ENCODE measurements at regions not wholly inside any gene's neighbourhood (a gene's known extent, or its start where the extent isn't known, plus 50 kb on each side); places are given as distances from the start of the nearest gene placed in this dataset.
"Not testable (repeated sequence)": the region's sequence is repeated elsewhere in the genome, so short reads cannot be mapped to it uniquely, and the experiment has no call there.

DNA sequence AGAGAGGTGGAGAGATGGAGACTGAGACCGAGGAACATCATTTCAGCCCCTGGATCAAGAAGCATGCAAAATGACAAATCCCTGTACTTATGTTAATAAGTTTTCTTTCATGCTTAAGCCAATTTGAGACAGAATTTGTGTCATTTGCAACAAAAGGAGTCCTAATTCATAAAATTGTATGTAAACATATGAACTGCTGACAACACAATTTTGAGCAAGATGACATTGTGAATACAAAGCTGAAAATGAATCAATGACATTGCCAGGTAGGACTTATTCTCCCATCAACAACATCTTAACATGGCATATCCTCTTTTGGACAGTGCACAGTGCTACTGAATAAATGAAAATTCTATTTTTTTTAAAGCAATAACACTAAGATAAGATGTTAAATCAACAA is 264.0 kb downstream of the WDR11 start:
- intact Hi-C loops (cut with micrococcal nuclease): no loop called here
- ATAC-seq (no peak), DNase-seq (no peak)

DNA sequence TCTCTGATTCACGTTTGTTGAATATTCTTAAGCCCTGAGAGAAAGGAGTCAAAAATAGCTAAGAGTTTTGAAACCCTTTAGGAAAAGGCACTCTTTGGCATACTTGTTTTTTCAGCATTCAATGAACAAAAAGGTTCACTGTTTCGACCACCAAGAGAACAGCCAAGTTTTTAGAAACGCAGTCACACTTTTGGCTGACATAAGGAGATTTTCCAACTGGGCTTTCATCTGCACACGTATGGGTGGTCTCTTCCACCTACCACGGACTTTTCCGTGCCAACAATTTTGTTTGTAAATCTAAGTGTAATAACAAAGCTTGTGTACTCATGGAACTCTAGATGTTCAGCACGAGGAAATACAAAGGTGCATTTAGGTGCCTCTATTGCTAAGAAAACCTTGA is 270.3 kb downstream of the WDR11 start:
- ATAC-seq (no peak), DNase-seq (no peak)
- intact Hi-C loops (cut with micrococcal nuclease): no loop called here

DNA sequence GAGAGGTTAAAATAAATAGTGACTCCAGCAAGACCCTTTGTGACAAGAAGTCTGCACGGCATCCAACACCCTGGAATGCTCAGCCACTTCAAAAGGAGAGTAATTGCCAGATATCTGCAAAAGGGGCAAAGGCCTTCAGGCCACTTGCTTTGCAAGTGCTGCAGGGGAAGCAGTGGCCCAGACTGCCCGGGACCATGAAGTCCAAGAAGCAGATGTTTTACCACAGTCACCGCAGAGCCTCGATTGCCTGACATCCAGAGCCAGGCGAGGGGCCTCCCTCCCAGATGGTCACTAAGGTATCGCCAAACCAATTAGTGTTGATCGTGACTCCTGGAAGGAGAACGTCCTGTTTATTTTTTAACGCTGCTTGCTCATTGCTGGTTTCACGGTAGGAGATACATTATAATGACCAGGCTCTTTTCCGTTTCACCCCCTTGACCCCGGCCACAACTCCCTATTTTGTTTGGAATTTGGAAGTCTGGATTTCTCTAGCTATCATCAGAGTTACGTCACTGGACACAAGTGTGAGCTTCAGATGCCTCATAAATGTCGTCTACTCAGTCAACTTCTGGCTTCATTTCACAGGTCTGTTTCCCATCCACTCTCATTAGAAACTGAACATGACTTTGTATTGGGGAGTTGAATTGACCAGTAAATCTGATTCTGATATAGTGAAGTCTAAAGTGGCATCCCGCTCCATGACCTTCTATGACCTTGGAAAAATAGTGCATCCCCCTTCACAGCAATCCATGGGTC is 276.2 kb downstream of the WDR11 start:
- no peak for ATAC-seq
- no peak for DNase-seq
- intact Hi-C loops (cut with micrococcal nuclease): no loop called here

DNA sequence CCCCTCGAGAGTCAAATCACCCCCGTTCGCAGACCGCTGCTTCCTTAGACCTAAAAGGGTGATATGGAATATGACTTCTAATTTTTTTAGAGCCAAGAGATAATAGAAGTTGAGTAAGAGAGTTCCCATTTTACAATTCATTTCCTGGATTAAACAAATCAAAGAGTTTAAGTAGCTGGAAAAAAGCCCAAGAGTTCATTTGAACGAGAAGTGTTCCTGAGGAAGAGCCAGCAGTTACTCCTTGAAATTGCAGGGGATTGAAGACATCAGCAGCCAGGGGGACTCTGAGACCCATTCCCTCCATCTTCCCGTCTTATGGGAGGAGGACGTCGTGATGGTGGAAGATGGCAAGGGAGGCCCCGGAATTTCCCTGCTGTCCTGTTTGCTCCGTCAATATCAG is 277.0 kb downstream of the WDR11 start:
- DNase-seq: no peak
- intact Hi-C loops (cut with micrococcal nuclease): no loop called here
- ATAC-seq: no peak

DNA sequence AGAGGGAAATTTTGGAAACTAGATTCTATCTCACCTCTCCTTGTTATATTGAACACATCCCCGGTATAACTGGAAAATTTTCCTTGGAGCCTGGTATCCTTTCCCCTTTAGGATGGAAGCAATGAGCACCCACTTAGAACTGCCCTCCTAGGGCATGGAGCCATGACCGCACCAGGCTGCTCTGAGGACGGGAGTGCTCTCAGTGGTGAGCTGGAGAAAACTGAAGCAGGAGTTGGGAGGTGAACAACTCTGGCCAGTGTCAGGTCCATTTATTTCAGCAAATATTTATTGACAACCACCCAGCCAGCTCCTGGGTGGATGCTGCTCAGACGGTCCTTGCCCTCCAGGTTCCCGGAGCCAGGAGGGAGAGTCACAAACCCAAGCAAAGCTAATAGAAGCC is 278.1 kb downstream of the WDR11 start:
- ATAC-seq (no peak), DNase-seq (no peak)
- intact Hi-C loops (cut with micrococcal nuclease): no loop called here

DNA sequence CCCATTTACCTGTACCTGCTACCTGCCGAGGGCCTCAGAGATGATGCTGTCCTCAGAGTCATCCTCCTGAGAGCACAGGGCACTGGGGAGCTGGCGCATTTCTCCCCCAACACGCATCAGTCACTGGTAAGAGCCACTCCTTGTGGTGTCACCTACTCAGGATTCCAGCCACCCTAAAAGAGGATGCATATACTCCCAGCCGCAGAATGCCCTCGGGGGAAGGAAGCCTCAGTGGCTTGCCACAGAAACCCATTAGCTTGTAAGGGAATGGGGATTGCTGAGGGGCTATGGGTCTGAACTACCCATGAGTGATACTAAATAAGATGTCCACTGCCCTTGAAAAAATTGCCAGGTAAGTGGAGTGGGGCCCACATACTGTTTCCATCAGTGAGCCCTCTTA is 279.2 kb downstream of the WDR11 start:
- DNase-seq: no peak
- no peak for ATAC-seq
- intact Hi-C loops (cut with micrococcal nuclease): no loop called here

DNA sequence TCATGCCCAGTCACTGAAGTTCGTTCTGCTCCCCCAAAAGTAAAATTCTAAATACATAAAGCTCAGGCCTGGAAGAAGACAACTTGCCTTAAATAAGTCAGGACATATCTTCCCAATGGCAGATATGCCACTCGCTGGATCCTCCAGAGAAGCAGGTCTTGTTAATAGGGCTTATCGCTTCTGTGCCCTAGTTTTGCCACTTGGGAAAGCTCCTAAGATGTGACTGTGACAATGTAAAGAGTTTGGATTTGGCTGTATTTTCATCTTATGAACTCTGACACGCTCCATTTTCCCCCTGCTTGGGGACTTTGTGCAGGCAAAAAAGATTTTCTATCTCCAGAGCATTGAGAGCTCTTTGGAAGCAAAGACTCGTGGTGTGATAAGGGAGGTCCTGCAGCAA is 279.9 kb downstream of the WDR11 start:
- ATAC-seq (no peak), DNase-seq (no peak)

DNA sequence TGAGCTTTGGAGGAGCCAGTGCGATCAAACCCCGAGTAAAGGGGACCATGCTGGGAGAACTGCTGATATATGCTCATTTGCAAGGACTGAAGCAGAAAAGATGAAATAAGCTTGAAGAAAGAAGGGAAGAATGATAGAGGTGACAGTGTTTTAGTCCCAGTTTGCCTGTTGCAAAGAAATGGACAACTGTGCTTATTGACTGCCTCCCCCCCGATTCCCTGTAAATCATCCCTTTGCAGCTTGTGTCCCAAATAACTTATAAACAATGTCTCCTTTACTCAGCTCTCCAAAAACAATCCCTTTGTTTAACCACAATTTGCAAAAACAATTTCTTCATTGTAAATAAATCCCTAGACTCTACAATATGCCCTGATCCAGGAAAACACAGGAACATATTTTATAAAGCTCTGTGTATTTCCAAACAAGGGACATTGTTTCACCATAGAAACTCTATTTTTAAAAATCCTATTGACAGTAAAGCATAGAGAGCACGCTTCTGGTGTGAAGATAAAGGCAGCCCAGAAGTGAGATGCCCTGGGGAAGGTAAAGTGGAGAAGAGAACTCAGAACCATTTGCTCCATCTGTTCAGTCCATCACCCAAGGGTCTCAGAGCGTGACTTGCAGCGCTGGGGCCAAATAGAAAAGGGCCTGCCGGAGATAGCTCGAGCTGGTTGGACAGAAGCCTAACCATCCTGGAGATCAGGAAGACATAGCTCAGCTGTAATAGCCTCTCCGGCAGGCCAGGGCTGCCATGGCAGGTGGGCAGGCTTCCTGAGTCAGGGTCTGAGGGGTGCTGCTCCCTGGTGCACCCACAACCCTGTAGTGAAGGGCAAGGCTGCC is 280.5 kb downstream of the WDR11 start:
- intact Hi-C loops (cut with micrococcal nuclease): no loop called here
- ATAC-seq: no peak
- DNase-seq: no peak

More for the DNA sequence above, 279.9 kb downstream of the WDR11 start:
- intact Hi-C loops (cut with micrococcal nuclease): no loop called here

DNA sequence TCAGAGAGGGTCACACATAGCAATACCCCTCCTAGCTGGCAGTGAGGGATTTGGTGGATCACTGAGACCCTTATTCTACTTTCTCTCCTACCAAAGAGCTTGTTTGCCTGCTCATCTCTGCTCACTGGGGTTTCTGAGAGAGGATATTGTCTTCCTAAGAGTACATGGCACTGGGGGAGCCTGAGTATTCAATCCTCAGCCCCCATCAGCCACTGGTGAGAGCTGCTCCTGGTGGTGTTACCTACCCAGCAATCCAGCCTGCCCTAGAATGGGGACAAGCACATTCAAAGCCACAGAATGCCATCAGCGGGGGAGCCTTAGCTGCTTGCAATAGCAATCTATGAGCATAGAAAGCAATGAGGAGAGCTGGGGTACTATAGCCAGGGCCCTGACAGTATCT is 281.1 kb downstream of the WDR11 start:
- intact Hi-C loops (cut with micrococcal nuclease): no loop called here
- ATAC-seq: no peak

DNA sequence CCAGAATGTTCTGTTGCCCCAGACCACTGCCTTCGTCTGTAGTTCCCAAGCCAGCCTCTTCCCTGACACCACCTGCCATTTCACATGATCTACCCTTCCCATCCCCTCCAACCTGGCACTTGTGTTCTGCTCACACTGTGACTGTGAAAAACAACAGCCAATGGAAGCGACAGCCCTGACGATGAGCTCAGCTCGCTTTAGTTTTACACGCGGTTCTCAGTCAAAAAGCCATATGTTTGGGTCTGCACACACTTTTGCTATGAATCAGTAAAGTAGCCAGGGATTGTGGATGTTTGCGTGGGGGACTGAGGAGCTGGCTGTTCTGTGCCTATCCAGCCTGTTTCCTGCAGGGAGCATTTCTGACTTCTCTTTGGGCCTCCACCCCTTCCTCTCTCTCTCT is 282.7 kb downstream of the WDR11 start:
- ATAC-seq (no peak), DNase-seq (no peak)
- intact Hi-C loops (cut with micrococcal nuclease): no loop called here

More for the DNA sequence above, 281.1 kb downstream of the WDR11 start:
- no peak for DNase-seq

DNA sequence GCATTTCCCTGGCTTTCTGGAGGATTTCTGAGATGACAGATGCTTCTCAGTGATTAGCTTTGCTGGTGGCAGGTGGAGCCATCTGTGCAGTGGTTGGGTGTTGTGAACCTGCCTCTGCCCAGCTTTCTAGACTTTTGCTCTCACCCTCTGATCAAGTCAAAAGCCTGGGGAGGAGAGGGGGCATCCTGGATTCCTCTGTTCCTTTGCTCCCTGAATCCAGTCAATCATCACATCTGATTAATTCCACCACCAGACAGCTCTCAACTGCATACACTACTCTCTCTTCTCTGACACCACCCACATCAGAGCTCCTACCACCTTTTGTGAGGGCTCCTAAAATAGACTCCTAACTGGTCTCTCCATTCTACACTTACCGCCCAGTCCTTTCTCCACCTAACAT is 283.5 kb downstream of the WDR11 start:
- intact Hi-C loops (cut with micrococcal nuclease): no loop called here
- ATAC-seq (no peak), DNase-seq (no peak)

DNA sequence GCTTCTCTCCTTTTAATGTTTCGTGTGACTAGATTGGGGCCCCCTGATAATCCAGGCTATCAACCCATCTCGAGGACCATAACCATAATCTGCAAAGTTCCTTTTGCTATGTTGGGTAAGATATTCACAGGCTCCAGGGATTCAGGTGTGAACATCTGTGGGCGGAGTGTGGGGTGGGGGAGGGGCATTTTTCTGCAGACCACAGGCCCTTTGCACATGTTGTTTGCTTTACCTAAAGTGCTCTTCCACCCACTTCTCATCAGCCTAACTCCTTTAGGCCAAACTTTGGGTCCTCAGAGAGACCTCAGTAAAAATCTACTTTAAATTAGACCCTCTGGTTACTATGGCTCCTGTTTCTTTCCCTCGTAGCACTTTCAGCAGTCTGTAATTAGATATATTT is 284.4 kb downstream of the WDR11 start:
- no peak for DNase-seq
- intact Hi-C loops (cut with micrococcal nuclease): no loop called here
- no peak for ATAC-seq

DNA sequence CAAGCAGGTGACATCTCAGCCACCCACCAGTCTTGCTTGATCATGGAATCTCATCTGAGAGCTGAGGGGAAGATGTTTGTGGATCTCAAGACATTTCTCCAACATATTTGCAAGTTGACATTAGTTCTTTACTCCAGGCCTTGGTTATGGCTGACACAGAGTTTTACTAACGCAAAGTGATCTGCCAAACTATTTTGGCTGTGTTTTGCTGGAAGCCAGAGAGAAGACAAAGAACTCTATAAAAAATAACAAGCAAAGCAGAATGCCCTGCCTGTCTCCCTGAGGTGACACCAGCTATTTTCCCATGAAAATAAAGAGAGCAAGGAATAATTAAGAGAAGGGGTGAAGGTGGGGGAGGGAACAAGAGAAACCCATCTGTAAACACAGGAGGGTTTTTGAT is 286.4 kb downstream of the WDR11 start:
- no peak for ATAC-seq
- DNase-seq: no peak
- intact Hi-C loops (cut with micrococcal nuclease): no loop called here

DNA sequence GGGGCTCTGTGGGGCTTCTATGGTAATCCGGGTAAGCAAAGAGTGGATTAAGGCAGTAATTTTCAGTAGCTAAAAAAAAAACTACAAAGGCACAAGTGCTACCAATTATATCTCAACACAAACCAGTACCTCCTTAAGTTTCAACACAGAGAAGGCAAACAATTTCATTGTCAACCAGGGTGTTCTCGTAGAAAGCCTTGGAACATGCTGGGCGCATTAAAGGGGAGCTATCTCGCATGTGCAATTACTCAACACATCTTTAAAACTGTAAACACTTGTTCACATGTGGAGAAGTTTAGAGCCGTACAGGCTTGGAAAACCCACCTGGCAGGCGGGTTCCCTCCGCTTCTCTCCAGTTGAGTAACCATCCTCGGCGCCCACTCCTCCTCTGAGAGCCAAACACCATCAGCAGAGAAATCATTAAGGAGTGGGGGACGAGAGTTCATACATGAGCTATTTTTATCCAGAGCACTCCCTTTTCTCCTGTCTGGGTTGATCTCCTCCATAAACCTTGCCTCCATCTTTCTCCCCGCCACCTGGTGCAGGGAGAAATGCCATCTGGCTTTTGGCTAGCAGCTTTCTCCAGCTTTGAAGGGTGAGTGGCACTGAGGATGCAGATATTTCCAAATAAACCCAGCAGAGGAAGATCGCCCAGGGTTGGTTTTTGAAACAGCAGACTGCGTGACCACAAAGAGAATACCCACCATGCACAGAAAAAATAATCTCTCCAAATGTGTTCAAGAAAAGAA is 287.1 kb downstream of the WDR11 start:
- intact Hi-C loops (cut with micrococcal nuclease): no loop called here
- DNase-seq: no peak
- ATAC-seq: no peak

DNA sequence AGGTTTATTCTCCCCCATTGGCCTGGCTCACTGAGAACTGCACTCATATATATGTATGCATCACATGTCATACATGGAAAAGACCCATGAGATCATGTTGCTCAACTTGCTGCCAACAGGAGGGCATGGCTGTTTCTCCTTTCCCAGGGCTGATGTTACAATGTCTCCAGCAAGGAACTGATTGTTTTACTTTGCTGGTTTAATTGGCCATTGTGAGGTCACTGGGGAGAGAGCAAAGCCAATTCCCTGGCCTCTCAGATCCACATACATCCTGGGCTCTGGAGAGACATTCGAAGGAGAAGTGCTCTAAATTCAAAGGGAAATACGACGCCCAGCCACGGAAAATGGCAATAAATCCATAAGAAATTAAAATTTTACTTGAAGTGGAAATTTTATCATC is 287.8 kb downstream of the WDR11 start:
- intact Hi-C loops (cut with micrococcal nuclease): no loop called here
- no peak for ATAC-seq
- no peak for DNase-seq

DNA sequence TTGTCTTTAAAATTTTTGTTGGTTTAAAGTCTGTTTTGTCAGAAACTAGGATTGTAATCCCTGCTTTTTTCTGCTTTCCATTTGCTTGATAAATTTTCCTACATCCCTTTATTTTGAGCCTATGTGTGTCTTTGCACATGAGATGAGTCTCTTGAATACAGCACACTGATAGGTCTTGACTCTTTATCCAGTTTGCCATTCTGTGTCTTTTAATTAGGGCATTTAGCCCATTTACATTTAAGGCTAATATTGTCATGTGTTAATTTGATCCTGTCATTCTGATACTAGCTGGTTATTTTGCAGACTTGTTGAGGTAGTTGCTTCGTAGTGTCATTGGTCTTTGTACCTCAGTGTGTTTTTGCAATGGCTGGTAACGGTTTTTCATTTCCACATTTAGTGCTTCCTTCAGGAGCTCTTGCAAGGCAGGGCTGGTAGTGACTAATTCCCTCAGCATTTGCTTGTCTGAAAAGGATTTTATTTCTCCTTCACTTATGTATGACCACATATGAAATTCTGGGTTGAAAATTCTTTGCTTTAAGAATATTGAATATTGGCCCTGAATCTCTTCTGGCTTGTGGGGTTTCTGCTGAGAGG is 294.7 kb downstream of the WDR11 start:
- ATAC-seq; DNase-seq; intact Hi-C loops (cut with micrococcal nuclease): not testable (repeated sequence)

DNA sequence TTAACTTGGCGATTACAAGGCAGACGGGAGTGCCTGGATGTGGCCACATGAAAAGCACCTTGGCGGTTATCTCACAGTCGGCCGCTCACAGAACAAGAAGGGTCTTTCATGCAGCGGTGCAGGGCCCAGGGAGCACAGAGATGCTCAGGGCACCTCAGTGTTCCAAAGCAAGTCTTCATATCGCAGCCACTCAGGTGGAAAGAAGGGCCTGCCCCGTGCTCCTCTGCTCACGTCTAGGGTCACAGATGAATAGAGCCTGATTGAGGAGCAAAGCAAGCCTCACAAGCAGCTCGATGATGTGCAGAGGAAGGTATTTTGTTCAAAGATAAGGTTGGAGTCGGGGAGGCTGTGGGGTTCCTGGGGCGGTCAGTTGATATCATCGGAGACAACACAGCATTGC is 297.8 kb downstream of the WDR11 start:
- intact Hi-C loops (cut with micrococcal nuclease): no loop called here
- ATAC-seq (no peak), DNase-seq (no peak)

DNA sequence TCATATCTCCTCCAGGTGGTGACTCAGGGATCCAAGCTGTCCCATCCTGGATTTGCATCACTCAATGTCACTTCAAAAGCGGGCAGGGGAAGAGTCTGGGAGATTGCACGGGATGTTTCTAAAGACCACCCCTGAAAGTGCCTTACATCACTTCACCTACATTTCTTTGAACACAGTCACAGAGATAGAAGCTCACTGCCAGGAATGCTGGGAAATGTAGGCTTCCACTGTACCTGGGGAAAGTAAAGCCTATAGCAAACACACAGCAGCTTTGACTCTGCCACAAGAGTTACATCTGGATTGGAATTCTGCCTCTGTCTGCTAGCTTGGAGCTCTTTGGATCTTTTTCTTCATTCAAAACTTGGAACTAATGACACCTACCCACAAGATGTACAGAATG is 300.9 kb downstream of the WDR11 start:
- intact Hi-C loops (cut with micrococcal nuclease): no loop called here
- DNase-seq: no peak
- no peak for ATAC-seq

DNA sequence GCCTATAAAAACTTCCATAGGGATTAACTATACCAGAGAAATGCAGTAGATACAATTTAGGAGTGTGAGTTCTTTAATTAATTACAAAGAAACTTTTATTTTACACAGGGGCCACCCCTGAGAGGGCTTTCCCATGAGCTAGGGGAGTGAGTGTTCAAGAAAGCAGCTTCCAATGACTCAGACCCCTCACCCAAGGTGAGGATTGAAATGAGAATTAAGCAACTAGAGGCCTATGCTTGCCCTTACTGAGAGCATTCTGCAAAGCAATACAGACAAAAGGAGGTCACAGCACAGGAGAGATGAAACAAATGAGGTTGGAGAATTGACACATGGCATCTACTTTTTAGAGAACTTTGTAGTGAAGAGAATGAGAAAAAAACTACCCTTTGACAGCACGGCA is 301.8 kb downstream of the WDR11 start:
- ATAC-seq (no peak), DNase-seq (no peak)
- intact Hi-C loops (cut with micrococcal nuclease): no loop called here

DNA sequence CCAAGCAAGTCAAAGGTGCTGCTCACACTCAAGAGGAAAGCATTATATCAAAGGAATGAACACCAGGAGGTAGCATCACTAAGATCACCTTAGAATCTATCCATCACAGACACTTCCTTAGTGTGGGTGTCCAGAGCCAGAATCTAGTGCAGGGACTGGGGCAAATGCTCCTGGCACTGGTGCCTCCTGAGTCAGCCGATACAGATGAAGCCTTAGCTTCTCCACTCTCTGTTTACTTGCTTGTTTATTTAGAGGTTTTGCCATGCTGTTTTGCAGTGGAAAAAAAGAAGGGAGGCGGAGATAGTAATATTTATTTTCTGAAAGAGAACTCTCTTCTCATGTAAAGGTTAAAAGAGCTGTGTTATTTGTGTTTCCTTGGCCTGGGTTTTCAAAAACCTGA is 303.1 kb downstream of the WDR11 start:
- intact Hi-C loops (cut with micrococcal nuclease): no loop called here
- DNase-seq (no peak), ATAC-seq (no peak)
